ENCODE measurements at regions not wholly inside any gene's neighbourhood (a gene's known extent, or its start where the extent isn't known, plus 50 kb on each side); places are given as distances from the start of the nearest gene placed in this dataset.
A peak's percentile ranks its signal among the peaks of the same experiment; 100 is the strongest.

GRCh38 chr14:98707522-98707921, 564.5 kb downstream of the BCL11B start:
- H3K27me3 ChIP-seq (ENCODE audit: insufficient read depth, low read depth, low read length), result no peaks in the 10 kb centered on the region
- TF ChIP-seq SMC3 (conservative IDR thresholded peaks at IDR 0.05; ENCODE audit: poor library complexity) (peak; percentile 16), EP300 (conservative IDR thresholded peaks at IDR 0.05; ENCODE audit: poor library complexity, severe bottlenecking) (peak; percentile 59), POLR2AphosphoS5 (IDR thresholded peaks at IDR 0.05) (peak; percentile 55), CTCF (IDR thresholded peaks at IDR 0.05; ENCODE audit: poor library complexity, severe bottlenecking) (no peak)
- no peak overlapping the region for H3K27ac ChIP-seq (ENCODE audit: low read length)
- H4K20me1 ChIP-seq (ENCODE audit: insufficient read depth), result no peaks in the 10 kb centered on the region
- no peak overlapping the region for H3K9ac ChIP-seq (ENCODE audit: low read length)
- no peak overlapping the region for H2AFZ ChIP-seq (ENCODE audit: low read depth, low read length)
- no peaks in the 10 kb centered on the region for H3K9me2 ChIP-seq (ENCODE audit: insufficient read depth, low read length)
- H3K9me3 ChIP-seq (ENCODE audit: low read length), result no peaks in the 10 kb centered on the region
- no peaks in the 10 kb centered on the region for H3F3A ChIP-seq (ENCODE audit: insufficient read depth, low read length, poor library complexity, severe bottlenecking)
- no peak overlapping the region for H3K4me3 ChIP-seq (ENCODE audit: low read length)
- H3K4me2 ChIP-seq (ENCODE audit: low read length), result peak overlapping the region; percentile 12
- H3K36me3 ChIP-seq (ENCODE audit: insufficient read depth, low read length), result no peaks in the 10 kb centered on the region
- no peaks in the 10 kb centered on the region for H3K79me2 ChIP-seq (replicated peaks; ENCODE audit: insufficient read depth, low read length)

- no peak for TF ChIP-seq TAF1 (IDR thresholded peaks at IDR 0.05; ENCODE audit: low read depth)
- TF ChIP-seq CTCF (IDR thresholded peaks at IDR 0.05; ENCODE audit: poor library complexity, severe bottlenecking), result no peak
- no peak for TF ChIP-seq RAD21 (conservative IDR thresholded peaks at IDR 0.05)
- TF ChIP-seq MXI1 (conservative IDR thresholded peaks at IDR 0.05; ENCODE audit: poor library complexity, severe bottlenecking), result no peak
- no peak for TF ChIP-seq POLR2AphosphoS5 (IDR thresholded peaks at IDR 0.05)
- no peak for TF ChIP-seq EP300 (conservative IDR thresholded peaks at IDR 0.05; ENCODE audit: poor library complexity, severe bottlenecking)
- no peak for TF ChIP-seq REST (IDR thresholded peaks at IDR 0.05; ENCODE audit: borderline replicate concordance)
- no peak for TF ChIP-seq SMC3 (conservative IDR thresholded peaks at IDR 0.05; ENCODE audit: poor library complexity)
- TF ChIP-seq EZH2 (IDR thresholded peaks at IDR 0.05; ENCODE audit: borderline replicate concordance, insufficient read depth, low read length, poor library complexity, severe bottlenecking), result no peak
- Histone ChIP-seq H3K9me2 (ENCODE audit: insufficient read depth, low read length) (no peaks in the 10 kb centered on the region), H3F3A (ENCODE audit: insufficient read depth, low read length, poor library complexity, severe bottlenecking) (no peaks in the 10 kb centered on the region), H2AFZ (ENCODE audit: low read depth, low read length) (no peak overlapping the region), H3K9me3 (ENCODE audit: low read length) (no peaks in the 10 kb centered on the region), H4K20me1 (ENCODE audit: insufficient read depth) (no peaks in the 10 kb centered on the region), H3K79me2 (replicated peaks; ENCODE audit: insufficient read depth, low read length) (no peaks in the 10 kb centered on the region), H3K4me2 (ENCODE audit: low read length) (no peak overlapping the region), H3K36me3 (ENCODE audit: insufficient read depth, low read length) (no peaks in the 10 kb centered on the region), H3K9ac (ENCODE audit: low read length) (no peak overlapping the region), H3K27ac (ENCODE audit: low read length) (no peak overlapping the region), H3K4me3 (ENCODE audit: low read length) (no peak overlapping the region), H3K27me3 (ENCODE audit: insufficient read depth, low read depth, low read length) (no peaks in the 10 kb centered on the region)
Measured at GRCh38 chr14:98708555-98708954, 563.4 kb downstream of the BCL11B start.

Measured in neural cell (in vitro differentiated cells).